Nephron progenitor cell (in vitro differentiated cells): ENCODE measurements at regions not wholly inside any gene's neighbourhood (a gene's known extent, or its start where the extent isn't known, plus 50 kb on each side); places are given as distances from the start of the nearest gene placed in this dataset.

Experiments
- DNase-seq: peaks from one replicate; pipeline ENCODE4 v3.0.0; 2021
- H3K27ac Mint-ChIP-seq: 2 replicates; pipeline ENCODE4 v1.8.0; 2021; ENCODE audit warnings: mild to moderate bottlenecking, moderate library complexity, mixed read lengths
- H3K27me3 Mint-ChIP-seq: 2 replicates; pipeline ENCODE4 v1.8.0; 2021; ENCODE audit warnings: mild to moderate bottlenecking, low read depth, mixed read lengths; ENCODE audit not compliant: poor library complexity
- H3K36me3 Mint-ChIP-seq: 2 replicates; pipeline ENCODE4 v1.8.0; 2021; ENCODE audit warnings: low read depth, mixed read lengths
- H3K4me1 Mint-ChIP-seq: 2 replicates; pipeline ENCODE4 v1.8.0; 2021; ENCODE audit warnings: mixed read lengths
- H3K4me3 Mint-ChIP-seq: 2 replicates; pipeline ENCODE4 v1.8.0; 2021; ENCODE audit warnings: mild to moderate bottlenecking, moderate library complexity, mixed read lengths
- H3K9me3 Mint-ChIP-seq: 2 replicates; pipeline ENCODE4 v1.8.0; 2021; ENCODE audit warnings: mild to moderate bottlenecking, moderate library complexity, mixed read lengths
- CTCF ChIP-seq: fragments of 200-600 bp; sonication (generic); IDR thresholded peaks from 2 replicates; pipeline ENCODE4 v1.5.0; 2021; ENCODE audit warnings: antibody characterized with exemption

- Mint-ChIP-seq H3K27ac (peak overlapping the region; percentile 70), H3K4me3 (peak overlapping the region; percentile 15), H3K27me3 (peaks cover 22% of the 10 kb centered on the region)
Measured at GRCh38 chr14:36451310-36452065, 68.5 kb downstream of the NKX2-1 start.

GRCh38 chr14:36450550-36450949 is 69.5 kb downstream of the NKX2-1 start:
- peaks cover 32% of the 10 kb centered on the region for H3K27me3 Mint-ChIP-seq
- H3K36me3 Mint-ChIP-seq, result no peaks in the 10 kb centered on the region
- no peak for DNase-seq
- H3K4me1 Mint-ChIP-seq, result peaks cover 66% of the 10 kb centered on the region
- H3K27ac Mint-ChIP-seq, result no peak overlapping the region
- no peak for TF ChIP-seq CTCF
- H3K4me3 Mint-ChIP-seq, result no peak overlapping the region
- no peaks in the 10 kb centered on the region for H3K9me3 Mint-ChIP-seq

More at GRCh38 chr14:36451310-36452065, 68.5 kb downstream of the NKX2-1 start:
- peaks cover 56% of the 10 kb centered on the region for H3K4me1 Mint-ChIP-seq
- peaks cover 3% of the 10 kb centered on the region for H3K9me3 Mint-ChIP-seq
- DNase-seq, result no peak
- no peaks in the 10 kb centered on the region for H3K36me3 Mint-ChIP-seq
- no peak for TF ChIP-seq CTCF

GRCh38 chr14:36449903-36450302 is 70.1 kb downstream of the NKX2-1 start:
- Mint-ChIP-seq H3K27me3 (peaks cover 33% of the 10 kb centered on the region), H3K4me1 (peaks cover 66% of the 10 kb centered on the region)
- DNase-seq, result no peak

GRCh38 chr14:36443374-36443773 is 76.7 kb downstream of the NKX2-1 start:
- Mint-ChIP-seq H3K9me3 (no peaks in the 10 kb centered on the region), H3K4me3 (peak overlapping the region; percentile 70), H3K4me1 (peaks cover 81% of the 10 kb centered on the region), H3K27ac (peak overlapping the region; percentile 37), H3K36me3 (no peaks in the 10 kb centered on the region), H3K27me3 (peaks cover 62% of the 10 kb centered on the region)
- TF ChIP-seq CTCF, result no peak
- no peak for DNase-seq

More at GRCh38 chr14:36449903-36450302, 70.1 kb downstream of the NKX2-1 start:
- Mint-ChIP-seq H3K36me3 (no peaks in the 10 kb centered on the region), H3K4me3 (no peak overlapping the region), H3K27ac (no peak overlapping the region), H3K9me3 (no peaks in the 10 kb centered on the region)
- TF ChIP-seq CTCF, result no peak

GRCh38 chr14:36442824-36443241 is 77.2 kb downstream of the NKX2-1 start:
- no peaks in the 10 kb centered on the region for H3K9me3 Mint-ChIP-seq
- no peak for DNase-seq
- TF ChIP-seq CTCF, result no peak
- H3K4me1 Mint-ChIP-seq, result peaks cover 81% of the 10 kb centered on the region
- peak overlapping the region; percentile 20 for H3K4me3 Mint-ChIP-seq
- no peak overlapping the region for H3K27ac Mint-ChIP-seq
- no peaks in the 10 kb centered on the region for H3K36me3 Mint-ChIP-seq
- H3K27me3 Mint-ChIP-seq, result peaks cover 64% of the 10 kb centered on the region

GRCh38 chr14:36441283-36441682 is 78.7 kb downstream of the NKX2-1 start:
- no peaks in the 10 kb centered on the region for H3K9me3 Mint-ChIP-seq
- no peak for TF ChIP-seq CTCF
- peaks cover 66% of the 10 kb centered on the region for H3K4me1 Mint-ChIP-seq
- H3K27ac Mint-ChIP-seq, result no peak overlapping the region
- DNase-seq, result no peak
- H3K36me3 Mint-ChIP-seq, result no peaks in the 10 kb centered on the region
- peak overlapping the region; percentile 47 for H3K4me3 Mint-ChIP-seq
- H3K27me3 Mint-ChIP-seq, result peaks cover 72% of the 10 kb centered on the region
